Astrocyte (in vitro differentiated cells and primary cell): ENCODE measurements at regions not wholly inside any gene's neighbourhood (a gene's known extent, or its start where the extent isn't known, plus 50 kb on each side); places are given as distances from the start of the nearest gene placed in this dataset.

ENCODE experiments used
- CTCF ChIP-seq: IDR thresholded peaks from 2 replicates; pipeline ENCODE4 v1.5.1; 2011; ENCODE audit warnings: low read depth, mild to moderate bottlenecking, inconsistent platforms, low read length, moderate library complexity; ENCODE audit not compliant: insufficient read depth
- EZH2 ChIP-seq: IDR thresholded peaks from 2 replicates; pipeline ENCODE4 v1.6.1; 2012; ENCODE audit warnings: mild to moderate bottlenecking, low read length, inconsistent platforms; ENCODE audit not compliant: insufficient read depth

DNA sequence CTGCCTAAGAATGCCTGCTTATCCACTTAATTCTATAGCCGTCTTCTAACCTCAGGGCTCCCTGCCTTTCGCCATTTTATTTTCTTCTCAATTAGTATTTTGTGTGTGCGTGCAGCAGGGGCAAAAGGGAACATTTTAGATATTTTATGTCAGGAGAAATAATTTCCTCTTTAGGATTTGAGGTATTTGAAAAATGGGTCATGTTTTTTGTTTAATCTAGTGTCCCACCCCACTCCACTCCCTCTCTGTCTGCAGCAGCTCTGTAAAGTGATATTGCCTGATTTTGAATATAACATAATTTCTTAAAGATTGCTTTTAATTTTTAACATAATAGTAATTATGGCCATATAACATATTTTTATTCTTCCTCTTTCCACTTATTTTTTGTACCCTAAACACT, 593.2 kb upstream of the DPPA4 start:
- TF ChIP-seq CTCF (no peak), EZH2 (no peak)
